ENCODE measurements at regions not wholly inside any gene's neighbourhood (a gene's known extent, or its start where the extent isn't known, plus 50 kb on each side); places are given as distances from the start of the nearest gene placed in this dataset.

DNA sequence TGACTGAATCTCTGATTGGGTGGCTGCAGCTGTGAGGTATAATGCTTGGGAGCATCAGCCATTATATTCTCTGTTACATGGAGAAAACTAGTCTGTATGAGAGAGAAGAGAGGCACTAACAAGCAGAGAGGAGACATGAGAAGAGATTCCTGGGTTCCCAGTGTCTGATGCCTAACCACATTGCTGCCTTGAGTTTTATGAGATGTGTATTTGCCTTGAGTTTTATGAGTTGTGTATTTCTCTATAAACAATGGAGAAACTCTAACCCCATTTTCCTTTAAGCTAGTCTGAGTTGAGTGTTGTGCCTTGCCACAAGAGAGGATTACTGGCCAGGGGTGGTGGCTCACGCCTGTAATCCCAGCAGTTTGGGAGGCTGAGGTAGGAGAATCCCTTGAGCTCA lies 208.1 kb downstream of the BCOR start (continued):
- TF ChIP-seq, protein P1, sequence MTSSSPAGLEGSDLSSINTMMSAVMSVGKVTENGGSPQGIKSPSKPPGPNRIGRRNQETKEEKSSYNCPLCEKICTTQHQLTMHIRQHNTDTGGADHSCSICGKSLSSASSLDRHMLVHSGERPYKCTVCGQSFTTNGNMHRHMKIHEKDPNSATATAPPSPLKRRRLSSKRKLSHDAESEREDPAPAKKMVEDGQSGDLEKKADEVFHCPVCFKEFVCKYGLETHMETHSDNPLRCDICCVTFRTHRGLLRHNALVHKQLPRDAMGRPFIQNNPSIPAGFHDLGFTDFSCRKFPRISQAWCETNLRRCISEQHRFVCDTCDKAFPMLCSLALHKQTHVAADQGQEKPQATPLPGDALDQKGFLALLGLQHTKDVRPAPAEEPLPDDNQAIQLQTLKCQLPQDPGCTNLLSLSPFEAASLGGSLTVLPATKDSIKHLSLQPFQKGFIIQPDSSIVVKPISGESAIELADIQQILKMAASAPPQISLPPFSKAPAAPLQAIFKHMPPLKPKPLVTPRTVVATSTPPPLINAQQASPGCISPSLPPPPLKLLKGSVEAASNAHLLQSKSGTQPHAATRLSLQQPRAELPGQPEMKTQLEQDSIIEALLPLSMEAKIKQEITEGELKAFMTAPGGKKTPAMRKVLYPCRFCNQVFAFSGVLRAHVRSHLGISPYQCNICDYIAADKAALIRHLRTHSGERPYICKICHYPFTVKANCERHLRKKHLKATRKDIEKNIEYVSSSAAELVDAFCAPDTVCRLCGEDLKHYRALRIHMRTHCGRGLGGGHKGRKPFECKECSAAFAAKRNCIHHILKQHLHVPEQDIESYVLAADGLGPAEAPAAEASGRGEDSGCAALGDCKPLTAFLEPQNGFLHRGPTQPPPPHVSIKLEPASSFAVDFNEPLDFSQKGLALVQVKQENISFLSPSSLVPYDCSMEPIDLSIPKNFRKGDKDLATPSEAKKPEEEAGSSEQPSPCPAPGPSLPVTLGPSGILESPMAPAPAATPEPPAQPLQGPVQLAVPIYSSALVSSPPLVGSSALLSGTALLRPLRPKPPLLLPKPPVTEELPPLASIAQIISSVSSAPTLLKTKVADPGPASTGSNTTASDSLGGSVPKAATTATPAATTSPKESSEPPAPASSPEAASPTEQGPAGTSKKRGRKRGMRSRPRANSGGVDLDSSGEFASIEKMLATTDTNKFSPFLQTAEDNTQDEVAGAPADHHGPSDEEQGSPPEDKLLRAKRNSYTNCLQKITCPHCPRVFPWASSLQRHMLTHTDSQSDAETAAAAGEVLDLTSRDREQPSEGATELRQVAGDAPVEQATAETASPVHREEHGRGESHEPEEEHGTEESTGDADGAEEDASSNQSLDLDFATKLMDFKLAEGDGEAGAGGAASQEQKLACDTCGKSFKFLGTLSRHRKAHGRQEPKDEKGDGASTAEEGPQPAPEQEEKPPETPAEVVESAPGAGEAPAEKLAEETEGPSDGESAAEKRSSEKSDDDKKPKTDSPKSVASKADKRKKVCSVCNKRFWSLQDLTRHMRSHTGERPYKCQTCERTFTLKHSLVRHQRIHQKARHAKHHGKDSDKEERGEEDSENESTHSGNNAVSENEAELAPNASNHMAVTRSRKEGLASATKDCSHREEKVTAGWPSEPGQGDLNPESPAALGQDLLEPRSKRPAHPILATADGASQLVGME (CRISPR knock-in tag; IDR thresholded peaks at IDR 0.05), result no peak
- TF ChIP-seq CBX2 (IDR thresholded peaks at IDR 0.05; ENCODE audit: insufficient read depth, low read length, poor library complexity, severe bottlenecking), result no peak
- TF ChIP-seq CBFA2T3 (IDR thresholded peaks at IDR 0.05), result no peak
- TF ChIP-seq PYGO2 (tag; IDR thresholded peaks at IDR 0.05), result no peak
- no peak for TF ChIP-seq NR3C1 (CRISPR knock-in tag; IDR thresholded peaks at IDR 0.05)
- no peak for TF ChIP-seq ZNF695 (CRISPR knock-in tag; IDR thresholded peaks at IDR 0.05)
- TF ChIP-seq, protein P2, sequence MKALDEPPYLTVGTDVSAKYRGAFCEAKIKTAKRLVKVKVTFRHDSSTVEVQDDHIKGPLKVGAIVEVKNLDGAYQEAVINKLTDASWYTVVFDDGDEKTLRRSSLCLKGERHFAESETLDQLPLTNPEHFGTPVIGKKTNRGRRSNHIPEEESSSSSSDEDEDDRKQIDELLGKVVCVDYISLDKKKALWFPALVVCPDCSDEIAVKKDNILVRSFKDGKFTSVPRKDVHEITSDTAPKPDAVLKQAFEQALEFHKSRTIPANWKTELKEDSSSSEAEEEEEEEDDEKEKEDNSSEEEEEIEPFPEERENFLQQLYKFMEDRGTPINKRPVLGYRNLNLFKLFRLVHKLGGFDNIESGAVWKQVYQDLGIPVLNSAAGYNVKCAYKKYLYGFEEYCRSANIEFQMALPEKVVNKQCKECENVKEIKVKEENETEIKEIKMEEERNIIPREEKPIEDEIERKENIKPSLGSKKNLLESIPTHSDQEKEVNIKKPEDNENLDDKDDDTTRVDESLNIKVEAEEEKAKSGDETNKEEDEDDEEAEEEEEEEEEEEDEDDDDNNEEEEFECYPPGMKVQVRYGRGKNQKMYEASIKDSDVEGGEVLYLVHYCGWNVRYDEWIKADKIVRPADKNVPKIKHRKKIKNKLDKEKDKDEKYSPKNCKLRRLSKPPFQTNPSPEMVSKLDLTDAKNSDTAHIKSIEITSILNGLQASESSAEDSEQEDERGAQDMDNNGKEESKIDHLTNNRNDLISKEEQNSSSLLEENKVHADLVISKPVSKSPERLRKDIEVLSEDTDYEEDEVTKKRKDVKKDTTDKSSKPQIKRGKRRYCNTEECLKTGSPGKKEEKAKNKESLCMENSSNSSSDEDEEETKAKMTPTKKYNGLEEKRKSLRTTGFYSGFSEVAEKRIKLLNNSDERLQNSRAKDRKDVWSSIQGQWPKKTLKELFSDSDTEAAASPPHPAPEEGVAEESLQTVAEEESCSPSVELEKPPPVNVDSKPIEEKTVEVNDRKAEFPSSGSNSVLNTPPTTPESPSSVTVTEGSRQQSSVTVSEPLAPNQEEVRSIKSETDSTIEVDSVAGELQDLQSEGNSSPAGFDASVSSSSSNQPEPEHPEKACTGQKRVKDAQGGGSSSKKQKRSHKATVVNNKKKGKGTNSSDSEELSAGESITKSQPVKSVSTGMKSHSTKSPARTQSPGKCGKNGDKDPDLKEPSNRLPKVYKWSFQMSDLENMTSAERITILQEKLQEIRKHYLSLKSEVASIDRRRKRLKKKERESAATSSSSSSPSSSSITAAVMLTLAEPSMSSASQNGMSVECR (CRISPR knock-in tag; IDR thresholded peaks at IDR 0.05), result no peak
- TF ChIP-seq LCOR (CRISPR knock-in tag; IDR thresholded peaks at IDR 0.05), result no peak
- TF ChIP-seq, protein P3, sequence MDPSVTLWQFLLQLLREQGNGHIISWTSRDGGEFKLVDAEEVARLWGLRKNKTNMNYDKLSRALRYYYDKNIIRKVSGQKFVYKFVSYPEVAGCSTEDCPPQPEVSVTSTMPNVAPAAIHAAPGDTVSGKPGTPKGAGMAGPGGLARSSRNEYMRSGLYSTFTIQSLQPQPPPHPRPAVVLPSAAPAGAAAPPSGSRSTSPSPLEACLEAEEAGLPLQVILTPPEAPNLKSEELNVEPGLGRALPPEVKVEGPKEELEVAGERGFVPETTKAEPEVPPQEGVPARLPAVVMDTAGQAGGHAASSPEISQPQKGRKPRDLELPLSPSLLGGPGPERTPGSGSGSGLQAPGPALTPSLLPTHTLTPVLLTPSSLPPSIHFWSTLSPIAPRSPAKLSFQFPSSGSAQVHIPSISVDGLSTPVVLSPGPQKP (CRISPR knock-in tag; IDR thresholded peaks at IDR 0.05), result no peak
